GM21576 (cell line): ENCODE measurements at regions not wholly inside any gene's neighbourhood (a gene's known extent, or its start where the extent isn't known, plus 50 kb on each side); places are given as distances from the start of the nearest gene placed in this dataset.
A peak's percentile ranks its signal among the peaks of the same experiment; 100 is the strongest.
"Not testable (repeated sequence)": the region's sequence is repeated elsewhere in the genome, so short reads cannot be mapped to it uniquely, and the experiment has no call there.

Source experiments
- ATAC-seq: cut with Tn5 transposase; IDR thresholded peaks from one replicate; pipeline ENCODE4 v1.9.1; 2021; ENCODE audit warnings: mild to moderate bottlenecking, moderate library complexity; ENCODE audit not compliant: unreplicated experiment

DNA sequence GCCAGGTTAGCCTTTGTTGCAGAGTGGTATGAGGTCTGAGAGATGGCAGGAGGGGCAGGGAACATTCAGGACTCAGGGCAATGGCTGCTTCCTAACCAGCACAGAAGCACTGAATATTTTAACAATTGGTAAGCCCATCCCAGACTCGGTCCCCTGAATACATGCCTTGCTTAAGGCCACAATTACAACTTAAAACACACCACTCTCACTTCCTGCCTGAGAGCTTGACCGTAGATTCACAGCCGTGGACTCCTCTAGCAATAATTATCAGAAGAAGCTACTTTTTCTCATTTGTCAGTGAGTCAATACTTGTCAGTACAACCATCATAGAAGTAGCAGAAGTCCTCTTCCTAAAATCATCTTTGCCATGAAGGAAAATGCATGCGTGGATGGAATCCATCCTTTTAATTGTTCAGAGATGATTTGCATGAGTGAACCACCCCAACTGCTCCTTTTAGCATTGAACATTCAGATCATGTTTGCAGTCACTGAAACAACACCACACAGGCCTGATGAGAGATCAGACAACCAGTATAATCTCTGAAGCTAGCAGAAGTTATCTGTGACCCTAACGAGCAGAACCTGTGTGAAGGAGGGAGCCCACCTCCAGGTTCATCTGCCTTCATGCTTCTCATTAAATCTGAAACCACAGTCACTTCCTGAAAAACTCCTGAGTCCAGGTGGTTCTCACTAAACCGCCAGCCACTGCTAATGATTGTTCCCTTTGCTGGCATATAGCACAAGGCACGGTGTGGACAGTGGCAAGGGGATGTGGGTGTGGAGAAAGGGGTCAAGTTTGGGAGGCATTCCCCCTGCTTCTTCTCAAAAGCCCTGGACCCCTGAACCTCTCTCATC, 333.9 kb upstream of the CNR1 start:
- peak; percentile 76 for ATAC-seq

DNA sequence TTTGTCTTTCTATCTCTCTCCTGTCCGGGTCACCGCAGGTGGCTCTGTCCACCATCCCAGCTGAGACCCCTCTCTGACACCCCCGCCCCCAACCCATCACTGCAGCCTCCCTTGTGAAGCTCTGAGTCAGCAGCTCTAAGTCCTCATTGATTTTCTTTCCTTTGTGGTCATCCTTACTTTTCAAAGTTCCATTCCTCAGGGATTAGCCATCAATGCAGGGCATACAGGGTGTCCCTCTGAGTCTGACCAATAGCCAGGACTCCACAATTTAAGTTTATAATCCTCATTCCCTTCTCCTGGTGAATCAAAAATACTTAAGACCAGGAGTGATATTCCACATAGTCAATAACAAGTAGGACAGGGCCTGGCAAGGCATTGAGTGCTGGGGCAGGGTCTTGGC, 333.3 kb upstream of the CNR1 start:
- no peak for ATAC-seq

DNA sequence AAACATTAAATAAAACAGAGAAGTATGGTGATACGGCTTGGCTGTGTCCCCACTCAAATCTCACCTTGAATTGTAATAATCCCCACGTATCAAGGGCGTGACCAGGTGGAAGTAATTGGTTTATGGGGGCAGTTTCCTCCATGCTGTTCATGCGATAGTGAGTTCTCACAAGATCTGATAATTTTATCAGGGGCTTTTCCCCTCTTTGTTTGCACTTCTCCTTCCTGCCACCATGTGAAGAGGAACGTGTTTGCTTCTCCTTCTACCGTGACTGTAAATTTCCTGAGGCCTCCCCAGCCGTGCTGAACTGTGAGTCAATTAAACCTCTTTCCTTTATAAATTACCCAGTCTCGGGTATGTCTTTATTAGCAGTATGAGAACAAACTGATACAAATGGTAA, 331.3 kb upstream of the CNR1 start:
- ATAC-seq = not testable (repeated sequence)

DNA sequence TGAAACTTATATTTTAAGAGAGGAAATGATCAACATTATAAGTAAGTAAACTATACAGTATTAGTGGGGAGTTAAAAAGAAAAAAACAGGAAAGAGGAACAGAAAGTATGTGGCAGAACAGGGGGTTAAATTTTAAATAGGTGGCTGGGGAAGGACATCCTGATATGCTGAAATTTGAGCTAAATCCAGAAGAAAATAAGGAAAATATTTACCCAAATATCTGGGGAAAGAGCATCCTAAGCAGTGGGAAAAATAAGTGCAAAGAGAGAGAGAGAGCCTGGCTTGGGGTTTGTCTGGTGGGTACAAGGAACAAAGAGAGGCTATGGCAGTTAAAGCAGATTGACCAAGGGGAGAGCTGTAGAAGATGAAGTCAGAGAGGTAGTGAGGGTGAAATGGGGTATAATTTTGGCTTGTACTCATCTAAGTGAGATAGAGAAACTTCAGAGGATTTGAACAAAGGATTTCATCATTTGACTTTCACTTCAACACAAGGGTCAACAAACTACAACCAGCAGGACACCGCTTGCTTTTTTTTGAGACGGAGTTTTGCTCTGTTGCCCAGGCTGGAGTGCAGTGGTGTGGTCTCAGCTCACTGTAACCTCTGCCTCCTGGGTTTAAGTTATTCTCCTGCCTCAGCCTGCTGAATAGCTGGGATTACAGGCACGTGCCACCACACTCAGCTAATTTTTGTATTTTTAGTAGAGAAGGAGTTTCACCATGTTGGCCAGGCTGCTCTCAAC, 328.4 kb upstream of the CNR1 start:
- ATAC-seq = peak; percentile 63

DNA sequence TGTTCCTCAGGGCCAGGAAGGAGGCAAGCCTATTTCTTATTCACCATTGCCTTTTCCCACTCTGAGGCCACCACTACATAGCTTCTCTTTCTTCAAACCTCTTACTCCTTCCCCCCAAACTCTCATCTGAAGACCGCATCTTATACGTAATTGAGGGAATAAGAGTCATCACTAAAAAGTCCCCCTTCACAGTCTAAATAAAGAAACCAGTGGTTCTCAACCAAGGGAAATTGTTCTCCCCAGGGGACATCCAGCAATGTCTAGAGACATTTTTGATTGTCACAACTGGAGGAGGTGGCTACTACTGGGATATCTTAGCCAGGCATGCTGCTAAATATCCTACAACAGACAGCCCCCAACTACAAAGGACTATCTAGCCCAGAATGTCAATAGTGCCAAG, 327.6 kb upstream of the CNR1 start:
- peak; percentile 30 for ATAC-seq

DNA sequence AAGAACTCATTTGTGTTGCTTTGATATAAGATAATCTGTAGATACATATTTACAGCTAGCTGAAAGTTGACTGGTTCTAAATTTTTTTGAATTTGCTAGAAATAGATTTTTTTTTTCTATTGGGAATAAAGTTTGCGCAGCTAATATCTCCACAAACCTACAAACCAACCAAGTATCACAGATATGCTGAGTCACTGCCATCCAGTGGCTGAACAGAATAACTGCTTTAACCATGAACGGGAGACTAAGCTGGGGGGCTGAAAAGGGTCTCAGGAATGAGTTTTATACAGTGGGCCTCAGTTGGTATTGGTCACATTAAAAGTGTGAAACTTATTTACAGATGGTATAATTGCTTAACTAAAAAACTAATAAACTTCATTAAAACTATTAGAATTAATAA, 326.7 kb upstream of the CNR1 start:
- no peak for ATAC-seq

DNA sequence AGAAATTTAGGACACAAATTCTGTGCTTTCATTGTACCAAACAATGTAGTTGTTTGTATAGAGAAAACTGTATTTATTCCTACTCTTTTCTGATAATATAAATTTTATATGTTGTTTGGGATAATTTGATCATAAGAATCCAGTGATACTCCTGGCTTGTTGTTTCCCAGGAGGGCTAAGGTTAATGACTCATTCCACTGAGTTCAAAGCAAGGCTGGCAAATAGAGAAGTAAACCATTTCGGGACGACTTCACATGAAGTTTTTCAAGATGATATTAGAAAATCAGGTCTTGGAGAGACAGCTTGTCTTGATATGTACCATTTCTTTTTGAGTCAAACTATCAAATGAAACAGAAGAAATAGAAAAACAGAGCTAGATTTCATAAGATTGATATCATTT, 326.1 kb upstream of the CNR1 start:
- no peak for ATAC-seq

DNA sequence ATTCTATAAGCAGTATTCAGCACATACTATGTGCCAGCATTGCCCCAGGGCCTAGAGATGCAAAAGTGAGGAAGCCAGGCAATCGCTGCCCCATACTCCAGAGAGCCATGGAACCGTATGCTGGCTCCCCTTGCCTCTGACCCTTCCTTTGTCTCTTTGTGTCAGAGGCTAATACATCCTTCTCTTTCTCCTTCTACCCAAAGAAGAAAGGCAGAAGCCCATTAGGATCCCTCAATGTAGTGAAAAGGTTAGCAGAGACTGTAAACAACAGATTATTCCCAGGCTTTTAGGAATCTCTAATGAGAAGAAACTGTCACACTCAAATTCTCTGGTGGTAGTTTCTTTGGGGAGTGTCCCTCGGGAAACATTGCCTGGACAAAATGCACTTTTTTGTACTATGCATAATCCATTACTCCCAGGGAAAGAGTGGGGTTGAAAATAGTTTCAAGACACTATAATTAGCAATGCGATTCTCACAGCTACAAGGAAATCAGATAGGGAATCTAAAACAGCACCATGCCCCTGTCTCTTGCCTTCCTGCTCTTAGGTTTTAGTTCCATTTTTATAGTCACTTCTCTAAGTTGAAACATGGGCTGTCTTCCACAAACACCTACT, 325.2 kb upstream of the CNR1 start:
- ATAC-seq = no peak

DNA sequence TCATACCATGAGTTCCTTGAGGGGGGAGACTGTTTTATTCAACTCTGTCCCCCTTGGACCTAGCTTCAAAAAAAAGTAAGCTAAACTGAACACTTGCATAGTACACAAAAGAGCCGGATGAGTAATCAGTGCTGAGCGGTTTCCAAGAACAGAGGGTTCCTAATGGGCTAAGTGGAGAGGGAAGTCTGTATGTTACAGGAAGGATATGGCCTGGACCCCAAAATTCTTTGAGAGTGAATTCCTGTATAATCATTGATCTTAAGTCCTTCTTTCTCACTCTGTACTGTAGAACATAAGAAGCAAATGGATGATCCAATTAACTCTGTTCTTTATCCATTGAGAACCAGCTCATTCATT, 324.7 kb upstream of the CNR1 start:
- ATAC-seq = no peak

DNA sequence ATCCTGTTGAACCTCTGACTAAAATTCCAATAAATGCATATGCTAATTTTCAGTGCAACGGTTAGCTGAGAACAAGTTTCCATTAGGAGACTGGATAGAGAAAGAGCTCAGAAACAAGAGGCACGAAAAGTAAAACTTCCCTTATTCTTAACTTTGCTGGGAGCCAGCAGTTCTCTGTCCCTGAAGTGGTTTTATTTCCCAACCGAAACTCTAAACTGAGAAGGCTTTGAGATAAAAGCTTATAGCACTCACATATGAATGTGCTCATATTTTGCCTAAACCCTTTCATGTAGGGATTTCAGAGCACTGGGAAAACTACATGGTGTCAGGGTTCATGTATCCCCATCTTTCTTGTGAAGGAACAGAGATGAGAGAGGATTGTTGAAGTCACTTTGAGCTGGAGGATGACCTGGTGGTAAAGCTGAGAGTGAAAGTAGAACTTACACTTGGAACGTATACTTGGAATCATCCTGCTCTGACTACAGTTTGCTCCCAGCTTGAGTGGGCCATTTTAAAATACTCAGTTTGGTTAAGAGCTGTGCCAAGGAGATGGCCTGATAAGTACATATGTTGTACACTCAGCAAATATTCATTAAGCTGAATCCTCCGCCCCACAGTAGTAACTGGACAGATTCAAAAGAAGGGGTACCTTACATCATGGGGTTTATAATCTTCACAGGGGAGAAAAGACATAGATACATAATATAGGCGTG, 324.2 kb upstream of the CNR1 start:
- no peak for ATAC-seq

DNA sequence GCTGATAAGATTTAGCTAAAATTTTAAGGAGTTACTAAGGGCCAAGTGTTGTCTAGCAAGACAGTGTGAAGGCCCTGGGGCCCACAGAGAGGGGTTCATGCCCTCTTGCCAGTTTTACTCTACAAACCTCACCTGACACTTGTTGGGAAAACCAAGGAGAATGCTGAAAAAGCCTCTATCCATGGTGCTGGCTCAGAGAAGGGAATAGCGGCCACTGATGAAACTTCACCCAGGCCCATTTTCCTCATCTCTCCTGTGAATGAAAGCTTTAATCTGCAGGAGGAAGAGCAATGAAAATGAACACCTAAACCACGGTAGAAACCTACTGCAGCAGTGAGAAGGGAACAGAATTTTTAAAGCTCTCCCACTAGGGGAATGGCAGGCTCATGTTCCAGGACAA, 317.3 kb upstream of the CNR1 start:
- ATAC-seq = no peak

DNA sequence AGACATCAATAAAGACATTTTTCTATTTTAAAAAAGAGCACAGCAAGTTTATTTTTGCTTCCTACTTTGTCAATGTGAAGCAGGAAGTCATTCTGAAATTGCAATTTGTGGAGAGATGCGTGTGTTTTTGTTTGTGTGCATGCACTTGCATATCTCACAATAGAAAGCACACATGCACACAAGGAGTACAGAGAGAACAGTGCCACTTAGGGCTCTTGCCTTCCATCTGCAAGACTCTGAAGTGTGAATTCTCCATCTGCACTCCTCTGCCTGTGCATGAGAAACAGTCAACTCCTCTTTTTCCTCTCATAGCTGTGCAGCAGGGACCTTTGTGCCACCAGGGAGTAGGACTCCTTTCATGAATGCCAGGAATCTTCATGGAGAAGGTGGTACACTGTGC, 316.3 kb upstream of the CNR1 start:
- no peak for ATAC-seq

DNA sequence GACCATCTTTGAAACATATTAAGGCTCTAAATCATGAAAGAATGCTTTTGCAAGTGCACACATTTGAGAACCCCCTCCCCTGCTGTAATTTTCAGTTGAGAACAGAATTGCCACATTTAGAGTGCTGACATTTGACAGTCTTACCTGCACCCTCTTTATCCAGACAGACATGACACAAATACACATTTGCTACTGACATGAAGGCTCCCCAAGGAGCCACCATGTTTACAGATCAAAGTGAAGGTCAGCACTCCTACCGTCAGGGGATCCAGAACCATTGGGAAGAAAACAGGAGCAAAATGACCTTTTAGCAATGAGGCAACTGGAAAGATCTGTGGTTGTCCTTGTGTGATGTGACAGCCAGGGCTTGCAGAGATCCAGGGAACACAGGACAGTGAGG, 315.4 kb upstream of the CNR1 start:
- ATAC-seq = no peak

DNA sequence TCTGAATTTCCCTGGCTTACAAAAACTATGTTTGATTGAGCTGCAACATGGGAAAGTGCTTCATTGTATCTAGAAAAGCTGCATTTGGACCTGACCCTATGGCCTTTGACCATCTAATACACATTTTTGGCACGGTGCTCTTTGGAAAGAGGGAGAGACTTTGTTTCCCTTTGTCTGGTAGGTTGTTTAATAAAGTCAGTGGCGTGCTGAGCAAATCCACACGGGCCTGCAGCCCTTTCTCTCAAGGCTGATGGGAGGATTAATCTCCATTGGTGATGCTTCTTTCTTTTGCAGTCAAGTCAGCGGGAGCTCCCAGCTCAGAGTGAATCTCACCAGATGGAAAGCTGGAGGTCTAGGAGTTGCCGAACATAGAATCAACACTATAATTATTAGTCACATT, 314.7 kb upstream of the CNR1 start:
- no peak for ATAC-seq

DNA sequence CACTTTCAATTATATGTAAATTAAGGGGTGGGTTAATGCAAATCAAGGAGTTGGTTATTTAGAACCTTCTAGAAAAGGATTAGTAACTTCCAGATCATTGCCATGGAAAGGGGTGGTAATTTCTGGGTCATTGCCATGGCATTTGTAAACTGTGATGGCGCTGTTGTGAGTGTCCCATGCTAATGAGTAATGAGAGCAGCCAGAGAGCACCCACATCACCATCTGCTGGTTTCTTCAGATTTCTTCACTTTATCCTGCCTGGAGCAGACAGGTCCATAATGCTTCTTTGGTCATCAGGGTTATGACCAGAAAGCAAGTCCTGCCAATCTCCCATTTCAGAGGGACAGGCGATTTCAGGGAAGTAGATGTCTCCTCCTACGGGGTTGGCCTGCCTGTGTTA, 311.3 kb upstream of the CNR1 start:
- no peak for ATAC-seq

DNA sequence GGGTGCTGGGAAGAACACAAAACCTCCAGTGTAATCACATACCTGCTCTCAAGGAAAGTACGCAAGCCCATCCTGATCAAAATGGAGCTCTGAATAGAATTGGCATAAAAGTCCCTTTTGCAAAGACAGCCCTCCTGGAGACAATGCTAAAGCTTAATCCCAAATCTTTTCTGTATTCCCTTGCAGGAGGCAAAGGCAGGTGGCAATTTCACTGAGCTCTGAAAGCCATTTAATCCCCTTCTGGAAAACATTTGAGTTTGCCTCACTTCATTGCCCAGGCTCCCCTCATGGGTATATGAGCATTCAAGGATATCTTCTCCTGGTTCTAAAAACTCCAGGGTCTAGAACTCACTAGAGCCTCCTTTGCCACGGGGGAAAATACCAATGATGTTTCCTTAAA, 310.2 kb upstream of the CNR1 start:
- no peak for ATAC-seq

DNA sequence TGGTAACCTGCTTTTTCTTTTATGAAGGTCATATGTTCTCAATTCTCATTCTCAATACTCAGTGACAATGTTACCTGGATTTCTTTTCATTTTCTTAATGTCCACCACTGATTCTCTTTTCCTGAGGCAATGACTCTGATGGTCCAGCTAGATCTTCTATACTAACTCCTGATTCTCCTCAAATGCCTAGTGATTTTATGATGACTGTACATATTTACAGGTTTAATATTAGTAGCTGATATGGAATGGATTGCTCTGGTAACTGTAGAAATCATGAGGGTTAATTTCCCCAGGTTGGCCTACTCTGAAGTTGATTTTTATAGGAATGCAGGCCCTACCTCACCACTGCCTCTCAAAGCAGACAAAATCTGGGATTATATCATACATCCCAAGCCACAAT, 308.6 kb upstream of the CNR1 start:
- no peak for ATAC-seq

DNA sequence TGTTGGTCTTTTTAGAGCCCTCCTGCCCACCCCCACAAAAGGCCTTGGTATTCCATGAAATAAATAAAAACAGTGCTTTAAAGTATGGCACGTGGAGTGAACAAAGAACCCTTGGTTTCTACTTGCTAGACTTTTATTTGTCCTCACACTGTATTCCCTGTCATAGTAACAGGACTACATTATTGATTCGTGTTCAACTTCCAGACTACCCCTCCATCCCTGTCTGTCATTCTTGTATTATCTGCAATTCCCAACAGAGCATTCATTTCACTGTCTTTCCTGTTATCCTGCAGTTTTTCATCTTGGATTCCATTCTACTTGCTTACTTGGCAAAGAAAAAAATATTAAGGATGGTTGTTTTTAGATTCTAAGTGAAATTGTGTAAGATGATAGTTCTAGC, 307.4 kb upstream of the CNR1 start:
- ATAC-seq = no peak

DNA sequence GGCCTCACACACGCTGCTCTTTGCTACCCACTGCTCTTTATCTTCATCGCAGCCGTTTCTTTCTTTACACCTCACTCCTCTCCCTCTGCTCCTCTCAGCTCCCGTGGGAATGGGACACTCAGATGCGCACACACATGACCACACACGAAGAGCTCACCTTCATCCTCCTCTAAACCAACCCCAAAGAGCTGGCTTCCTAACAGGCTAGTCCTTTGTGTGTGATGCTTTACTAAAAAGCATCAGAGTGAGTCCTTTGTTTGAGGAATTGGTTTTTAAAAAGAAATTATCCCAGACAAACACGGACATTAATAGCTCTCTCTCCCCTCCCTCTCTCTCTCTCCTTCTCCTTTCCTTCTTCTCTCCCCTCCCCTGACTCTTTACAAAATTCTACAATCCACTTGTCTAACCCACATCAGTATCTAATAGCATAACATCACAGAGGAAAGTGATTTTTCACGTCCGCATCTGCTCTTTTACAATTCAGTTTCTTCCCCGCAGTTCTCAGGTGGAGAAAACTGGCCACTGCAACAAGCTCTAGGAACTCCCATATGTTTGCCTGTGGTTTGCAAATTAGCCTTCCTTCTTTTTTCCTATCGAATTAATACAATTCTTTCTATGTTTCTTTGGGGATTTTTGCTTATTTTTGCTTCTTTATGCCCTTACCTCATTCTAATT, 306.8 kb upstream of the CNR1 start:
- ATAC-seq = no peak

DNA sequence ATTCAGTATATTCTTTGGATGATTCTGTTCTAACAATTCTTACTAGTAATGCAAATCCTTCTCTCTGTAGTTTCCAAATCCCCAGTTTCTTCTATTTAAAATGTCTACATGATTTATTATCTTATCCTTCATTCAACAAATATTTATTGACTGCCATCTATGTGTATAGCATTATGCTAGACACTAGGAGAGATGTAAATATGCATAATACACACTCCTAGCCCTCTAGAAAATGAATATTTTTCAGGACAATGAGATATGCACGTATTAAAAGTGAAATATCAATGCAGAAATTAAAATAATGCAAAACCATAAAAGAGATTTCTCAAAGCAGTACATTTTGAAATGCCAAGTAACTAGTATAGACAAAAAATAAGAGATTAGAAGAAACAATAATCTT, 293.5 kb upstream of the CNR1 start:
- no peak for ATAC-seq

DNA sequence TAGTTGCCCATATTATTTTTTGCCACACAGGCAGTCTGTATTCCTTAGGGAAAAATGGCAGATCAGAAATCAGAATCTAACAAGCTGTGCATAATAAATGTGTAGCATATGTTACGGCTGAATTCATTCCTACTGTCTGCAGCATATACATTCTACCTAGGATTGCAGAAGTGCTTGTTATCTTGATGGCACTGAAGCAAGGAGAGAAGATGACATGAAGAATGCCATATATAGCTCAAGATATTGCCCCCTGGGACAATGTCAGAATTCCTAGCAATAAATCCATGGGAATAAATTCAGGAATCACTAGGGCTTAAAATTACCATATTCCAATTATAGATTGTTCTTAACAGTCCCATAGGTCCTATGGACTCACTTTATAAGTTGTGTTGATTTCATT, 293.0 kb upstream of the CNR1 start:
- no peak for ATAC-seq
